Renal pelvis (tissue), 1 donor: ENCODE measurements at regions not wholly inside any gene's neighbourhood (a gene's known extent, or its start where the extent isn't known, plus 50 kb on each side); places are given as distances from the start of the nearest gene placed in this dataset.
"Not testable (repeated sequence)": the region's sequence is repeated elsewhere in the genome, so short reads cannot be mapped to it uniquely, and the experiment has no call there.

ENCODE experiments used
- DNase-seq: peaks from one replicate; pipeline ENCODE4 v3.0.0-alpha.2; 2013

GRCh38 chr2:77721593-77721992 is 199.4 kb upstream of the LRRTM4 start:
- no peak for DNase-seq

GRCh38 chr2:77725045-77725444 is 202.9 kb upstream of the LRRTM4 start:
- no peak for DNase-seq

- DNase-seq, result not testable (repeated sequence)
Observed at GRCh38 chr2:77734662-77735340, 212.6 kb upstream of the LRRTM4 start.

- DNase-seq, result no peak
Observed at GRCh38 chr2:77737236-77737635, 215.1 kb upstream of the LRRTM4 start.

DNA sequence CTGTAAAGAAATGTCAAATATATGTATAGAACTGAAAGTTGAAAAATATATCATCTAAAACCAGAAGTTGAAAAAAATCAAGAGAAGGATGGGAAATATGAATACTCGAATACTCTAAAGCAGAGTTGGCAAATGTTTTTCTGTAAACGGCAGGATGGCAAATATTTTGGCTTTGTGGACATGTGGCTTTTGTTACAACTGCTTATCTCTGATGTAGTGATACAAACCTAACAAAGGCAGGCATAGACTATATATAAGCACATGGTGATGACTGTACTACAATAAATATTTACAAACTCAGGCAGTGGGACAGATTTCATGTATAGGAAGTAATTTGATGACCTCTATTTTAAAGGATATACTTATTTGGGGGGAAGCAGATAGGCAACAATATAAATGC is 224.6 kb upstream of the LRRTM4 start:
- no peak for DNase-seq

GRCh38 chr2:77753710-77754345 is 231.7 kb upstream of the LRRTM4 start:
- DNase-seq, result not testable (repeated sequence)

GRCh38 chr2:77767388-77768076 is 245.4 kb upstream of the LRRTM4 start:
- DNase-seq, result no peak

GRCh38 chr2:77768508-77768907 is 246.3 kb upstream of the LRRTM4 start:
- no peak for DNase-seq

GRCh38 chr2:77778917-77779316 is 256.7 kb upstream of the LRRTM4 start:
- DNase-seq, result no peak

DNA sequence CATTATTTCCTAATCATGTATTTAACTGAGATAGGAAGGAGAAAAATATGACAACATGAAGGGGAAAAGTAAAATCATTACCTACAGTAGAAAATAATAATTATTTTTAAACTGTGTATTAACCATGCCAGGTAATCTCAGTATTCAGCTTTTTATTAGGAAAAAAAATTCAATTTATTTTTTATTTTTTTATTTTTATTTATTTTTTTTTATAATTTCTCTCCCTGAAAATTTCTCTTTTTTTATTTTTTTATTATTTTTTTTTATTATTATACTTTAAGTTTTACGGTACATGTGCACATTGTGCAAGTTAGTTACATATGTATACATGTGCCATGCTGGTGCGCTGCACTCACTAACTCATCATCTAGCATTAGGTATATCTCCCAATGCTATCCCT is 271.3 kb upstream of the LRRTM4 start:
- not testable (repeated sequence) for DNase-seq

DNA sequence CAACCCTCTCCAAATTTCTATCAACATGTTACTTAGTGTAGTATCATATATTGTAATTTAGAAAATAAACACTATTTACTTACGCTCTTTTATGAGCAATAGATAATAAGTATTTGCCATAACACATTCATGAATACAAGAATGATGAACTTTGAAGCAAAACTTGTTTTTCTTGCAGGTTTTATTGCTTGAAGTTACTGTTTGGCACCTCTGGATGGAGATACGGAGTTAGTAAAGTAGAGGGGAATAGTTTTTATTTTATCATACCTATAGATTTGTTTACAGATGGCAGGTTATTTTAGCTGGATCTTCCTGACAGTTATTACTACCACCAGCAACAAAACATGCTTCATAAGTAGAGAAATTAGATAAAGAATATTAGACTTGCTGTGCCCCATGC is 274.2 kb upstream of the LRRTM4 start:
- no peak for DNase-seq

DNA sequence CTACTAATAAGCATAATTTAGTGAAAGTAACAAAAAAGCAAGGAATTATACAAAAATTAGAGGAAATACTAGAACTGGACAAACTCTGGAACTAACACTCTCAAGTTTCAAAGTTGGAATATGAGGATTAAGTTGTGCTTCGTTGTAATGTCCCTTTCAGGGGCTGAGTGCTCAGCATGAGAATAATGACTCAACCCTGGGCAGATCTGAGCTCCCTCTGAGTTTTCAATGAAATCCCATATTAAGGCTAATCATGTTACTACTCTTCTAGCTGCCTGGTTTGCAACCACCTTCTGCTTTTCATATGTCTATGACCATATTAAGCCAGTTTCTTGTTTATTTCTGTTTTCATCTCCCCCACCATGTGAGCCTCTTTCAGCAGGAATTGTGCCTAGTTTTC is 274.9 kb upstream of the LRRTM4 start:
- DNase-seq, result no peak

DNA sequence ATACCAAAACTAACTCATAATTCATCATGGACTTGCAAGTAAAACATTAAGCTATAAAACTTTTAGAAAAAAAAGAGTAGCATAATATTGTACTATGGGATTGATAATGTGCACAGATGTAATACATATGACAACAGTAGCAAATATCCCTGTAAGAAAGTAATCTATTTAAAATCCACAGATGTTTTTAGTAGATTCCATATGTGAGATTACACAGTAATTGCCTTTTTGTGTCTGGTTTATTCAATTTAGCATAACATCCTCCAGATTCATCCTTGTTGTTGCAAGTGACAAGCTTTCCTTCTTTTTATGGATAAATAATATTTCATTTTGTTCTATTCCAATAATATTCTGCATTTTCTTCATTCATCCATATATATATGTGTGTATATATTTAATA is 278.2 kb upstream of the LRRTM4 start:
- DNase-seq, result no peak

DNA sequence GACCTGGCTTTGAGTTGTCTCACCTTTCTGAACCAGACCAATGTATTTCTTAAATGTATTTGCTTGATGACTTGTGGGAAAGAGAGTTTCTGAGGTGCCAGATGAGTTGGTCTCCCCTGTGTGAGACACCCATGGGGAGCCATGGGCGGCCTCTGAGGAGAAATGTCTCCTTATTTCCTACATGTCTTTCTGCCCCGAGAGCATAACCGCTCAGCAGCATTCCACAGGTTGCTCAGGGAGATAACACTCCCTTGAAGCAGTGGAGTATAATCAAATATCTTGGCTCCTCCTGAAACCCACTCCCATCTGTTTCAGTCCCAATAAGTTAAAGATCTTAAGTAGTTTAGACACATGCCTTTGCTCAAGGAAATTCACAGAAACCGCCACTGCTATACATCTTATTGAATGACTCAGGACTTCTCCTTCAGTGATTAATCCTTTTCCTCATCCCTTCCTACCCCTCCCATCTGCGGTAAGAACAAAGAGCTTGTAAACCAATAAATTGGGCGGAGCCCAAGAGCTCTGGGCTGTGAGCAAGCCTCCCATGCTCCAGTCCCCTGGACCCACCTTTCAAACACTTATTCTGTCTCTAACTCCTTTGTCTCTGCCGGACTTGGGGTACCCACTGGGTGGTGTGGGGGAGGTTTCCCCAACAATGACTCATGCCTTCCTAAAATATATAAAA is 285.5 kb upstream of the LRRTM4 start:
- no peak for DNase-seq

GRCh38 chr2:77808599-77808998 is 286.4 kb upstream of the LRRTM4 start:
- no peak for DNase-seq

DNA sequence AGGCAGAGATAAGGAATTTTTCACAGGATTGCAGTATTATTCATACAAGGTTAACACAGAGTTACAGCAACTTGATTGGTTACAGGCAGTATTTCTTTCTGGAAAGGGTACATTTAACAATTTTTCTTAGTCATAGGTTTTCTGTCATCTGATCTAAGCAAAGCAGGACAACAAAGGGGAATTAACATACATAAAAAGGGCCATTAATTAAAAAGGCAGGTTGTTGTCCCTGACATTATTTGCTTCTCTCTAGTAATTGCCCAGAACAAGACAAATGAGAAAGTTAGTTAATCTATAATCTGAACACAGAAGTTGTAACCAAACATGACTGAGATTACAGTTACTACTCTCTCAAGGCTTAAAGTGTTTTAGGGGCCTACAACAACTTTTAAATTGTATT is 291.4 kb upstream of the LRRTM4 start:
- no peak for DNase-seq

DNA sequence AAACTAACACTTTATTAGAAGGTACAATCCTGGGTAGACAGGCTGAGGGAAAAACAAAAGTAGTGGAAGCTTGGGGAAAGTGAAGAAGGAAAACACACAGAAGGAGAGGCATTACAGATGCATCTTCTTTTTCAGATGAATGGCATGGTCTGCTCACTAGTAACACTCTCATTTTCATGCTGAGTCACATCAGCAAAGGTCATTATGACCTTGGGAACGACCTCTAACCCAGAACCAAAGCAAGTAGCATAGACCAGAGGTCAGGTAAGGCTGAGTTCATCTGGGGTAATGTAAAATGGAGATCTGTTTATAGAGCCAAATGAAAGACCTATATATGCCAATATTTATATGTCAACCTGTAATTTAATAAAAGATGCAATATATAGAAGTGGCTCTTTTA is 294.4 kb upstream of the LRRTM4 start:
- DNase-seq, result no peak

- no peak for DNase-seq
Observed at GRCh38 chr2:77818186-77818585, 296.0 kb upstream of the LRRTM4 start.

GRCh38 chr2:77823028-77823427 is 300.9 kb upstream of the LRRTM4 start:
- DNase-seq, result no peak

DNA sequence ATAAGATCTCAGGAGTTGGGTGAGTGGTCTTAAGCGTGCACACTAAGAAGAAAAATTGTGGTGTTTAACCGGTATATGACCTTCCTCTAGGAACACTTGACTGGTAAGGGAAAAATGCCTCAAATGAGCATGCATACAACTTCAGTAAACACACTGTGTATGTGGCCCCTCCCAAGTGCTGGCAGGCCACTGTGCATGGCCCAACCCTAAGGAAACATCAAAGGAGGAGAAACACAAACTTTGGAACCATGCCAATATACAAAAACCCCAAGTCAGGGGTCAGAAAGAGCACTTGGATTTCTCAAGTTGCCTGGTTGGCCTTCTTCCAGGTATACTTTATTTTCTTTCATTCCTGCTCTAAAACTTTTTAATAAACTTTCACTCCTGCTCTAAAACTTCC is 308.9 kb upstream of the LRRTM4 start:
- DNase-seq, result no peak

DNA sequence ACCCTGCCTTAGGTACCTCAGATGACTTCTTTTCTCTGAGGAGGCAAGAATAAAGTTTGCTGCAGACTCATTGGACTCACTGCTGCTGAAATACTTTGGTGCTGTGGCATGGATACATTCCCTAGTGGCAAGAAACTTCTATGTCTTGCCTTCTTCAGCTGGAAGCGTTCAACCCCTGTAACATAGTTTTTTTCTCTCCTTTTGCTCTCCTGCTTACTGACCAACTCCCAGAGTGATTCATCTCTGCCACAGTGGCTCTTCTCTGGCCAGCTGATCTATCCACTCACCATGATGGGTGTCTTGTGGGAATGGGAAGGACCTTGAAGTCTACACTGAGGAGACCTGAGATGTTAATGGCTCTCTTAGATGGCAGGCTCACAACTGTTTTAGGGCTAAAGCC is 309.3 kb upstream of the LRRTM4 start:
- no peak for DNase-seq

DNA sequence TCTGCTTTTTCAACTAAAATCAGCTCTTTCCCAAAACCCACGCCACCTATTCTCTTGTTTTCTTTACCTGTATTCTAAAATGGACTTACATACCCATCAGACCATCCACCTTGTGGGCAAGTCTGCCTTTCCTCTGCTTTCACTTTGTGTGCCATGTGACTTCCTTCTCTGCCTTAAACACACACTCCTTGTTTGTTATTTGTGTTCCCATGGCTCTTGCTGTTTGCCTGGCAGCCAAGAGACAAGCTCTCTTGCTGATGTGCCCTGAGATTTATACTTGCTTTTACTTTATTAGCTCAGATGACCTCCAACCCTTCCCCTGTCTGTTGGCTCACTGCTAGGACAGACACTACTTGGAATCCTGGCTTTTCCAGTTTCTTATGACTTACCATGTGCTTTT is 309.7 kb upstream of the LRRTM4 start:
- no peak for DNase-seq
